ENCODE measurements at regions not wholly inside any gene's neighbourhood (a gene's known extent, or its start where the extent isn't known, plus 50 kb on each side); places are given as distances from the start of the nearest gene placed in this dataset.
"Not testable (repeated sequence)": the region's sequence is repeated elsewhere in the genome, so short reads cannot be mapped to it uniquely, and the experiment has no call there.

DNA sequence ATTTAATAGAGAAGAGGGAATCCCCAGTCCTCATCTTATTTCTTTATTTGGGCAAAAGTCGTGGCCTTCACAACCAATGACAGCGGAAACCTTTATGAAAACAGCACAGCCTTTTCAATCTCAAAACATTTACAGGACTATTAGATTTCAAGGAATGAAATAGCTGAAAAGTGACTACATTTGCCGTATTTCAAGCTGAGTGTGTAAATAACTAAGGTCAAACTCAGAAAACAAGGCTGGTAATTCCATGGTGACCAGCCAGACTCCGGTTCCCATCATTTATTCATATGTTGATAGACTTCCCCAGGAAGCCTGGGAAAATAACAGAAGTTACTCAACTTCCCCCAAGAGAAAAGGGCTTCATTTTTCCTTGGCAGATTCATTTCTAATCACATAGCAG, 457.3 kb upstream of the NFE2L3 start:
- peak in 1 of 2 donors; percentile 25 for TF ChIP-seq EP300 (IDR thresholded peaks at IDR 0.05)
- TF ChIP-seq, protein P1, sequence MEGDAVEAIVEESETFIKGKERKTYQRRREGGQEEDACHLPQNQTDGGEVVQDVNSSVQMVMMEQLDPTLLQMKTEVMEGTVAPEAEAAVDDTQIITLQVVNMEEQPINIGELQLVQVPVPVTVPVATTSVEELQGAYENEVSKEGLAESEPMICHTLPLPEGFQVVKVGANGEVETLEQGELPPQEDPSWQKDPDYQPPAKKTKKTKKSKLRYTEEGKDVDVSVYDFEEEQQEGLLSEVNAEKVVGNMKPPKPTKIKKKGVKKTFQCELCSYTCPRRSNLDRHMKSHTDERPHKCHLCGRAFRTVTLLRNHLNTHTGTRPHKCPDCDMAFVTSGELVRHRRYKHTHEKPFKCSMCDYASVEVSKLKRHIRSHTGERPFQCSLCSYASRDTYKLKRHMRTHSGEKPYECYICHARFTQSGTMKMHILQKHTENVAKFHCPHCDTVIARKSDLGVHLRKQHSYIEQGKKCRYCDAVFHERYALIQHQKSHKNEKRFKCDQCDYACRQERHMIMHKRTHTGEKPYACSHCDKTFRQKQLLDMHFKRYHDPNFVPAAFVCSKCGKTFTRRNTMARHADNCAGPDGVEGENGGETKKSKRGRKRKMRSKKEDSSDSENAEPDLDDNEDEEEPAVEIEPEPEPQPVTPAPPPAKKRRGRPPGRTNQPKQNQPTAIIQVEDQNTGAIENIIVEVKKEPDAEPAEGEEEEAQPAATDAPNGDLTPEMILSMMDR (IDR thresholded peaks at IDR 0.05): no peak
- 41 to 60% methylated on average over 4 of the region's 4 CpGs for WGBS, 2 donors
- Histone ChIP-seq H3K9me3 (no peaks in the 10 kb centered on the region), H3K27me3 (no peaks in the 10 kb centered on the region), H3K4me1 (peaks cover 0 to 6% (median 0%) of the 10 kb centered on the region in 4 donors), H3K27ac (peak overlapping the region in 2 of 4 donors; percentile 46 to 58), H3K36me3 (no peaks in the 10 kb centered on the region), H3K4me3 (no peak overlapping the region)
- DNase-seq (ENCODE audit: low spot score in 2 of 2): no peak

GRCh38 chr7:25696571-25696970, 455.4 kb upstream of the NFE2L3 start:
- no peak for DNase-seq (ENCODE audit: low spot score in 2 of 2)
- H3K4me3 ChIP-seq: no peak overlapping the region
- no peak overlapping the region for H3K27ac ChIP-seq
- H3K36me3 ChIP-seq: no peaks in the 10 kb centered on the region
- peaks cover 0 to 6% (median 0%) of the 10 kb centered on the region in 4 donors for H3K4me1 ChIP-seq
- H3K9me3 ChIP-seq: no peaks in the 10 kb centered on the region
- H3K27me3 ChIP-seq: no peaks in the 10 kb centered on the region
- no peak for TF ChIP-seq POLR2A (IDR thresholded peaks at IDR 0.05)
- no peak for TF ChIP-seq EP300 (IDR thresholded peaks at IDR 0.05)
- 92 to 98% methylated on average over 2 of the region's 2 CpGs for WGBS, 2 donors

GRCh38 chr7:25698451-25699113, 453.4 kb upstream of the NFE2L3 start:
- Histone ChIP-seq H3K27ac (no peak overlapping the region), H3K4me1 (peaks cover 0 to 6% (median 0%) of the 10 kb centered on the region in 4 donors), H3K9me3 (no peaks in the 10 kb centered on the region), H3K4me3 (no peak overlapping the region), H3K27me3 (no peaks in the 10 kb centered on the region), H3K36me3 (no peaks in the 10 kb centered on the region)
- TF ChIP-seq EP300 (IDR thresholded peaks at IDR 0.05): no peak
- TF ChIP-seq POLR2A (IDR thresholded peaks at IDR 0.05): no peak
- TF ChIP-seq, protein P1 (IDR thresholded peaks at IDR 0.05): no peak
- no peak for DNase-seq (ENCODE audit: low spot score in 2 of 2)
- WGBS, 2 donors: 74 to 79% methylated on average over 5 of the region's 5 CpGs

- H3K27ac ChIP-seq; H3K4me1 ChIP-seq; H3K27me3 ChIP-seq; H3K36me3 ChIP-seq; H3K4me3 ChIP-seq; H3K9me3 ChIP-seq; DNase-seq (ENCODE audit: low spot score in 2 of 2): not testable (repeated sequence)
- WGBS, 2 donors: 87 to 95% methylated on average over 7 of the region's 7 CpGs
These were observed 451.9 kb upstream of the NFE2L3 start for GRCh38 chr7:25700141-25700540.

- no peak for DNase-seq (ENCODE audit: low spot score in 2 of 2)
- Histone ChIP-seq H3K9me3 (no peaks in the 10 kb centered on the region), H3K4me3 (no peak overlapping the region), H3K36me3 (no peaks in the 10 kb centered on the region), H3K27ac (no peak overlapping the region), H3K27me3 (no peaks in the 10 kb centered on the region), H3K4me1 (no peaks in the 10 kb centered on the region)
- WGBS, 2 donors: 88 to 90% methylated on average over 8 of the region's 8 CpGs
- TF ChIP-seq POLR2A (IDR thresholded peaks at IDR 0.05) (no peak), EP300 (IDR thresholded peaks at IDR 0.05) (no peak)
- TF ChIP-seq, protein P1 (IDR thresholded peaks at IDR 0.05): no peak
These were observed 447.6 kb upstream of the NFE2L3 start for GRCh38 chr7:25704413-25704812.

DNA sequence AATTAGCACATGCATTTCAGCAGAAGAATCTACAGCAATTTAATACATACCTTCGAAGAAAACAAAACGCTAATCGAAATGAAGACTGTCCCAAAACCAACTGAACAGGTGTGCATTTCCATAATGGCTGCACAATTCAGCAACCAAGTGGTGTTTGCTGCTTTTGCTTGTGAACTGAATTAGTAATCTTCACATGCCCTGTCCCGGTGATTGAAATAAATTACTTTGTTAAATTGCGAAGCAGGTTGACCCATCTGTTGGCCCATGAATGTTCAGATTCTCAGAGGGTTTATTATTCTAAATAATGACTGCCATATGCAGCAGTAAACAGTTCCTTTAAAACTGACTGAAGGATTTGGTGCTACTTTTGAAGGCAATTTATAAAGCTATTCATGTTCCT, 445.2 kb upstream of the NFE2L3 start:
- Histone ChIP-seq H3K4me1 (no peaks in the 10 kb centered on the region), H3K27ac (no peak overlapping the region), H3K9me3 (no peaks in the 10 kb centered on the region), H3K36me3 (no peaks in the 10 kb centered on the region), H3K27me3 (no peaks in the 10 kb centered on the region), H3K4me3 (no peak overlapping the region)
- no peak for TF ChIP-seq POLR2A (IDR thresholded peaks at IDR 0.05)
- TF ChIP-seq EP300 (IDR thresholded peaks at IDR 0.05): no peak
- TF ChIP-seq, protein P1 (IDR thresholded peaks at IDR 0.05): no peak
- DNase-seq (ENCODE audit: low spot score in 2 of 2): no peak
- 85 to 89% methylated on average over 5 of the region's 5 CpGs for WGBS, 2 donors
